WERI-Rb-1 (cell line): ENCODE measurements at regions not wholly inside any gene's neighbourhood (a gene's known extent, or its start where the extent isn't known, plus 50 kb on each side); places are given as distances from the start of the nearest gene placed in this dataset.

Source experiments
- DNase-seq: peaks from one replicate; pipeline ENCODE4 v3.0.0-alpha.2; 2020
- H3K27ac ChIP-seq: fragments of 250-450 bp; sonication (Bioruptor Pico); 2 replicates; pipeline ENCODE4 v1.5.1; 2020; ENCODE audit warnings: mild to moderate bottlenecking, moderate library complexity
- H3K27me3 ChIP-seq: fragments of 250-450 bp; sonication (Bioruptor Pico); 2 replicates; pipeline ENCODE4 v1.5.1; 2021; ENCODE audit warnings: mild to moderate bottlenecking, low read depth, moderate library complexity; ENCODE audit not compliant: insufficient read depth, severe bottlenecking
- H3K36me3 ChIP-seq: fragments of 250-450 bp; sonication (Bioruptor Pico); 2 replicates; pipeline ENCODE4 v1.5.1; 2020; ENCODE audit warnings: mild to moderate bottlenecking, moderate library complexity
- H3K4me3 ChIP-seq: 2 replicates; pipeline ENCODE4 v1.5.1; 2011; ENCODE audit warnings: low read depth, mild to moderate bottlenecking, control low read depth, low read length
- H3K9me3 ChIP-seq: fragments of 250-450 bp; sonication (Bioruptor Pico); 2 replicates; pipeline ENCODE4 v1.5.1; 2021; ENCODE audit warnings: mild to moderate bottlenecking, moderate library complexity; ENCODE audit not compliant: severe bottlenecking
- TF ChIP-seq, protein P1 (sequence below): IDR thresholded peaks from 2 replicates; pipeline ENCODE4 v1.5.1; 2011; ENCODE audit warnings: low read depth, mild to moderate bottlenecking, control low read depth, inconsistent platforms, low read length

DNA sequence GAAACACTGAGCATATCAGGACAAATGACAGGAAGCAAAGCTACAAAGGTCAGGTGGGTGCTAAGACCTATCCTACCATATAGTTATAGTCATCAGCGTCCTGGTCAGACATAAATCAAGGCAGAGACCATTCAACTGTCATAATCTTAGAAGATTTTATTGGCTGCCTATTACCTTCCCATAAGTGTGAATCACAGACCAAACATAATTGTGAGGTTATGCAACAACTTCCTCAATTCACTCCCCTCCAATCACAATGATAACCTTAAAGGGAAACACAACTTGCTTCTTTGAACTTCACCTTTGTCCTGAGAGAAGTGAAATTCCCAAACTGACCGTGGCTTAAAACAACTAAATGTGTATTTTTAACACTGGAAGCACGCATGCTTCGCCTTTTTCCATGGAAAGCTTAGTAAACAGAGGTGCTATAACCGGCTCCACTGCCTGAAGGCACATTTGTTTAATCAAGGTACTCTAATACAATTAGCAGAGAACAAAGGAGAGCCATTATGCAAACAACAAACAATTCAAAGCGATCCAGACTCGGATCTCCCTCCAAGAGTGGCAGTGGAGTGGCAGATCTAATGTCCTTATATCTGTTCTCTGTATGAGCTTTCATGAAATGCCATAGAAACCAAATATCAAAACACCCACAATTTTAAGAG is 84.9 kb downstream of the TMEM114 start:
- TF ChIP-seq, protein P1, sequence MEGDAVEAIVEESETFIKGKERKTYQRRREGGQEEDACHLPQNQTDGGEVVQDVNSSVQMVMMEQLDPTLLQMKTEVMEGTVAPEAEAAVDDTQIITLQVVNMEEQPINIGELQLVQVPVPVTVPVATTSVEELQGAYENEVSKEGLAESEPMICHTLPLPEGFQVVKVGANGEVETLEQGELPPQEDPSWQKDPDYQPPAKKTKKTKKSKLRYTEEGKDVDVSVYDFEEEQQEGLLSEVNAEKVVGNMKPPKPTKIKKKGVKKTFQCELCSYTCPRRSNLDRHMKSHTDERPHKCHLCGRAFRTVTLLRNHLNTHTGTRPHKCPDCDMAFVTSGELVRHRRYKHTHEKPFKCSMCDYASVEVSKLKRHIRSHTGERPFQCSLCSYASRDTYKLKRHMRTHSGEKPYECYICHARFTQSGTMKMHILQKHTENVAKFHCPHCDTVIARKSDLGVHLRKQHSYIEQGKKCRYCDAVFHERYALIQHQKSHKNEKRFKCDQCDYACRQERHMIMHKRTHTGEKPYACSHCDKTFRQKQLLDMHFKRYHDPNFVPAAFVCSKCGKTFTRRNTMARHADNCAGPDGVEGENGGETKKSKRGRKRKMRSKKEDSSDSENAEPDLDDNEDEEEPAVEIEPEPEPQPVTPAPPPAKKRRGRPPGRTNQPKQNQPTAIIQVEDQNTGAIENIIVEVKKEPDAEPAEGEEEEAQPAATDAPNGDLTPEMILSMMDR: no peak
- no peak overlapping the region for H3K4me3 ChIP-seq
- no peak for DNase-seq
- H3K27ac ChIP-seq: no peak overlapping the region
- H3K27me3 ChIP-seq: peaks cover 91% of the 10 kb centered on the region
- H3K9me3 ChIP-seq: no peaks in the 10 kb centered on the region
- H3K36me3 ChIP-seq: no peaks in the 10 kb centered on the region

DNA sequence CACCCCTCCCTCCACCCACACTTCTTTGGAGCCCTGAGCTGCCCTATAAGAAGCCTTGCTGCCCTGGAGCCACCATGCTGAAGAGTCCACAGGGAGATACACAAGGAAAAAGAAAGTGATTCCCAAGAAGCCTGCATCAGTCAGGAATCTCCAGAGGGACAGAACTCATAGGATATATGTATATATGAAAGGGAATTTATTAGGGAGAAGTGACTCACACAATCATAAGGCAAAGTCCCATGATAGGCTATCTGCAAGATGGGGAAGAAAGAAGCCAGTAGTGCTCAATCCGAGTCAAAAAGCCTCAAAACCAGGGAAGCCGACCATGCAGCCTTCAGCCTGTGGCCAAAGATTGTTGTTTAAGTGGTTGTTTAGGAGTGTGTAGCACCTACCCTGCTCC is 87.9 kb downstream of the TMEM114 start:
- TF ChIP-seq, protein P1: no peak
- Histone ChIP-seq H3K9me3 (peaks cover 2% of the 10 kb centered on the region), H3K4me3 (no peak overlapping the region), H3K27ac (no peak overlapping the region), H3K27me3 (peaks cover 89% of the 10 kb centered on the region), H3K36me3 (no peaks in the 10 kb centered on the region)
- DNase-seq: no peak

DNA sequence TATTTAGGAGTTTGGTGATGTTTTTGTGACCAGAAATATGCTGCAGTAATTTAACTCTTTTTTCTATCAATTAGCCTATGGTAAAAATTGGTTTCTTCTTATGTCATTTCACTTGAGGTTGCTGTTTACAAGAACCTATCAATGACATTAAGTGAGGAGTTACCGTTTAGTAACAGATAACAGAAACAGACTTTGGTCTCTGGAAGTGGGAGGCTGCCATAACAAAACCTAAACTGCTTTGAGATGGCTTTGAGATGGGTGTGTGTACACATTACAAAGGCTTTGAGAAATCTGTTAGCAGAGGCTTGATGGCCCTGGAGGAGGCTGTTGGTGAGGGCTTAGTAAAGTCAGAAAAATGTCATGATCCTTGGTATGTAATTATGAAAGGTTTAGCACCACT is 90.0 kb downstream of the TMEM114 start:
- Histone ChIP-seq H3K27me3 (peaks cover 91% of the 10 kb centered on the region), H3K36me3 (no peaks in the 10 kb centered on the region), H3K4me3 (no peak overlapping the region), H3K9me3 (peaks cover 4% of the 10 kb centered on the region), H3K27ac (no peak overlapping the region)
- TF ChIP-seq, protein P1: no peak
- no peak for DNase-seq

DNA sequence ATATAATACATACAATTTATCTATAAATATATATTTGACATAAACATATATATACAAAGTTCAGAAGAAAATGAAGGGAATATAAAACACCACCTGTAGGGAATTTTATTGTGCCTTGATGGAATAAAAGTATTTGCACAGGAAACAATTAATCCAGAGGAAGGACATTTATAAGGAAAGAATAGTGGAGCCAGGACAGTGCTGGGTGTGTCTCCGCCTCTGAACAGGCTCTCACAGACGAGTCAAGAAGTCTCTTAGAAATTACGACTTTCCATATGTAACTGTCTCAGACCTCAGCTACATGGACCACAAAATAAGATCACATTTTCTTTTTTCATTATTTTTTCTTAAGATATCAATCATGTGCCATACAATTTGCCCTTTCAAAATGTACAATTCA is 93.9 kb downstream of the TMEM114 start:
- Histone ChIP-seq H3K27ac (no peak overlapping the region), H3K36me3 (no peaks in the 10 kb centered on the region), H3K27me3 (peaks cover 93% of the 10 kb centered on the region), H3K4me3 (no peak overlapping the region), H3K9me3 (peaks cover 4% of the 10 kb centered on the region)
- TF ChIP-seq, protein P1: no peak
- DNase-seq: no peak

DNA sequence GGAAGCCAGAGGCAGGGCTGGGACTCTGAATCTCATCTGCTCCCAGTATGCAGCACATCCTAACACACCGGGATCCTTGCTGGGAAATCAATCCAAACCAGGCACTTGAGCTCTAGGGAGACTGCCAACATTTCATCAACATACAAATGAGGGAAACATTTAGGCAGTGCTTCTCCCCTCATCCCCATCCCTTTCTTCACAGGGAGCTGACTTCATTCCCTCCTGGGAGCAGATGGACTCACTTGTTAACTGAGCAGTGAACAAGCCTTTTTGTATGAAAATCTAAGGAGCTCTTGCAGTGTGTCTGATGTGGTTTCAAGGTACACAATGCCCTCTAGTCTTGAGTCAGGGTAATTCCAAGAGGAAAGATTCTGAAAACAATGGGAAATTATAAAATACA is 96.3 kb downstream of the TMEM114 start:
- peaks cover 4% of the 10 kb centered on the region for H3K9me3 ChIP-seq
- H3K4me3 ChIP-seq: no peak overlapping the region
- H3K27me3 ChIP-seq: peaks cover 94% of the 10 kb centered on the region
- no peak for DNase-seq
- TF ChIP-seq, protein P1: no peak
- H3K36me3 ChIP-seq: no peaks in the 10 kb centered on the region
- no peak overlapping the region for H3K27ac ChIP-seq

DNA sequence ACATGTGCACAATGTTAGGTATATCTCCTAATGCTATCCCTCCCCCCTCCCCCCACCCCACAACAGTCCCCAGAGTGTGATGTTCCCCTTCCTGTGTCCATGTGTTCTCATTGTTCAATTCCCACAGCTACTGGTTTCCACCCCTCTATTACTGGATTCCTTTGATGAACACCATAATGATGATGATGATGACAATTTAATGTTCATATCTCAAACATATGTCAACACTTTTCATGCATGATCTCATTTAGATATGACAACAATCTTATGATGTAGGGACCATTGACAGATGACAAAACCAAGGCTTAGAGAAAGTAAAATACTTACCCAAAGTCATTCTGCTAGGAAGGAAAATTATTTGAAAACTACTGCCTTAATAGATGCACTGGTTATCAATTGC is 97.6 kb downstream of the TMEM114 start:
- H3K9me3 ChIP-seq: peaks cover 4% of the 10 kb centered on the region
- DNase-seq: no peak

More for the DNA sequence above, 97.6 kb downstream of the TMEM114 start:
- Histone ChIP-seq H3K36me3 (no peaks in the 10 kb centered on the region), H3K4me3 (no peak overlapping the region), H3K27me3 (peaks cover 94% of the 10 kb centered on the region), H3K27ac (no peak overlapping the region)
- TF ChIP-seq, protein P1: no peak
